ENCODE measurements at regions not wholly inside any gene's neighbourhood (a gene's known extent, or its start where the extent isn't known, plus 50 kb on each side); places are given as distances from the start of the nearest gene placed in this dataset.
"Not testable (repeated sequence)": the region's sequence is repeated elsewhere in the genome, so short reads cannot be mapped to it uniquely, and the experiment has no call there.

- no peak overlapping the region for H3K27ac Mint-ChIP-seq (ENCODE audit: unreplicated experiment)
- TF ChIP-seq, protein P1, sequence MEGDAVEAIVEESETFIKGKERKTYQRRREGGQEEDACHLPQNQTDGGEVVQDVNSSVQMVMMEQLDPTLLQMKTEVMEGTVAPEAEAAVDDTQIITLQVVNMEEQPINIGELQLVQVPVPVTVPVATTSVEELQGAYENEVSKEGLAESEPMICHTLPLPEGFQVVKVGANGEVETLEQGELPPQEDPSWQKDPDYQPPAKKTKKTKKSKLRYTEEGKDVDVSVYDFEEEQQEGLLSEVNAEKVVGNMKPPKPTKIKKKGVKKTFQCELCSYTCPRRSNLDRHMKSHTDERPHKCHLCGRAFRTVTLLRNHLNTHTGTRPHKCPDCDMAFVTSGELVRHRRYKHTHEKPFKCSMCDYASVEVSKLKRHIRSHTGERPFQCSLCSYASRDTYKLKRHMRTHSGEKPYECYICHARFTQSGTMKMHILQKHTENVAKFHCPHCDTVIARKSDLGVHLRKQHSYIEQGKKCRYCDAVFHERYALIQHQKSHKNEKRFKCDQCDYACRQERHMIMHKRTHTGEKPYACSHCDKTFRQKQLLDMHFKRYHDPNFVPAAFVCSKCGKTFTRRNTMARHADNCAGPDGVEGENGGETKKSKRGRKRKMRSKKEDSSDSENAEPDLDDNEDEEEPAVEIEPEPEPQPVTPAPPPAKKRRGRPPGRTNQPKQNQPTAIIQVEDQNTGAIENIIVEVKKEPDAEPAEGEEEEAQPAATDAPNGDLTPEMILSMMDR (IDR thresholded peaks at IDR 0.05): no peak
- no peaks in the 10 kb centered on the region for H3K27me3 Mint-ChIP-seq (ENCODE audit: low read depth)
- H3K36me3 Mint-ChIP-seq (ENCODE audit: low read depth): no peaks in the 10 kb centered on the region
- H3K4me3 Mint-ChIP-seq (ENCODE audit: unreplicated experiment): no peak overlapping the region
- H3K4me1 Mint-ChIP-seq (ENCODE audit: low read depth): no peaks in the 10 kb centered on the region
- no peaks in the 10 kb centered on the region for H3K9me3 Mint-ChIP-seq (ENCODE audit: low read depth)
- DNase-seq (ENCODE audit: low spot score): no peak
These were observed 95.4 kb downstream of the ALG10B start for GRCh38 chr12:38411946-38412345.

- peaks cover 20% of the 10 kb centered on the region for H3K9me3 Mint-ChIP-seq (ENCODE audit: low read depth)
- no peak for DNase-seq (ENCODE audit: low spot score)
- no peak overlapping the region for H3K27ac Mint-ChIP-seq (ENCODE audit: unreplicated experiment)
- H3K4me3 Mint-ChIP-seq (ENCODE audit: unreplicated experiment): no peak overlapping the region
- no peaks in the 10 kb centered on the region for H3K4me1 Mint-ChIP-seq (ENCODE audit: low read depth)
- H3K36me3 Mint-ChIP-seq (ENCODE audit: low read depth): no peaks in the 10 kb centered on the region
- no peaks in the 10 kb centered on the region for H3K27me3 Mint-ChIP-seq (ENCODE audit: low read depth)
- TF ChIP-seq, protein P1 (IDR thresholded peaks at IDR 0.05): no peak
These were observed 100.5 kb downstream of the ALG10B start for GRCh38 chr12:38417101-38417500.

DNA sequence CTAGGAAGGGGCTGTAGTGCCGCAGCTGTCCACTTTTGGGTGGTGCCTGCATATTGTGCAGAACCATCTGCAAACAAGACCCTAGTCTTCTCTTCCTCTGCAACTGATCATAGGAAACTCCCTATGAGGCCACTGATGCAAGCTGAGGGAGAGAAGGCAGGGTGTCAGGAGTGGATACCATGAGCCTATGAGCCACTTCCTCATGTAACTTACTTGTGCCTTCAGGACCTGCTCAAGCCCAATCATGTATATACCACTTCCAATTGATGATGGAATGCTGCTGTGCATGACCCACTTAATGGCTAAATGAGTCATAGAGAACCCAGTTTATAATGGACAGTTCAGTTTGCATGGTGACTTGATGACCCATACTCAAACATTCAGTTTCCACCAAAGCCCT, 107.9 kb downstream of the ALG10B start:
- Mint-ChIP-seq H3K27me3 (ENCODE audit: low read depth) (no peaks in the 10 kb centered on the region), H3K36me3 (ENCODE audit: low read depth) (no peaks in the 10 kb centered on the region), H3K27ac (ENCODE audit: unreplicated experiment) (no peak overlapping the region), H3K9me3 (ENCODE audit: low read depth) (peaks cover 28% of the 10 kb centered on the region), H3K4me1 (ENCODE audit: low read depth) (no peaks in the 10 kb centered on the region), H3K4me3 (ENCODE audit: unreplicated experiment) (no peak overlapping the region)
- TF ChIP-seq, protein P1 (IDR thresholded peaks at IDR 0.05): no peak
- DNase-seq (ENCODE audit: low spot score): no peak

DNA sequence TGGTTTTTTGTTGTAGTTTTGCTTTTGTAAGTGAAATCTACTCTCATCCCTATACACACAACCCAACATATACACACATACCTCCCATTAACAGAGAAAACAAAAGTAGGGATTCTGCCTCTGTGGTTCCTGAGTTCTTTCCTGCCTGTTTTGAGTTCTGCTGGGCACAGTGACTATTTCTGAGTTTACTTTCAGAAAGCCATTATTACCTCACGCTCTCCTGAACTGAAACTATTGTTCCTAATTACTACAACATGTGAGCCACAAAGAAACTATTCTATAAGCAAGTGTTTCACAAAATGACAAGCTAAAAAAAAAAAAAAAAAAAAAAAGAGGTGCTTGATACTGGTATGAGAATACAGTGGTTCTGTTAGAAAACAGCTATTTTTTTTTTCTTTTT, 110.9 kb downstream of the ALG10B start:
- H3K27ac Mint-ChIP-seq (ENCODE audit: unreplicated experiment): no peak overlapping the region
- no peaks in the 10 kb centered on the region for H3K4me1 Mint-ChIP-seq (ENCODE audit: low read depth)
- peaks cover 4% of the 10 kb centered on the region for H3K9me3 Mint-ChIP-seq (ENCODE audit: low read depth)
- TF ChIP-seq, protein P1 (IDR thresholded peaks at IDR 0.05): no peak
- H3K36me3 Mint-ChIP-seq (ENCODE audit: low read depth): no peaks in the 10 kb centered on the region
- H3K27me3 Mint-ChIP-seq (ENCODE audit: low read depth): no peaks in the 10 kb centered on the region
- DNase-seq (ENCODE audit: low spot score): no peak
- H3K4me3 Mint-ChIP-seq (ENCODE audit: unreplicated experiment): no peak overlapping the region

DNA sequence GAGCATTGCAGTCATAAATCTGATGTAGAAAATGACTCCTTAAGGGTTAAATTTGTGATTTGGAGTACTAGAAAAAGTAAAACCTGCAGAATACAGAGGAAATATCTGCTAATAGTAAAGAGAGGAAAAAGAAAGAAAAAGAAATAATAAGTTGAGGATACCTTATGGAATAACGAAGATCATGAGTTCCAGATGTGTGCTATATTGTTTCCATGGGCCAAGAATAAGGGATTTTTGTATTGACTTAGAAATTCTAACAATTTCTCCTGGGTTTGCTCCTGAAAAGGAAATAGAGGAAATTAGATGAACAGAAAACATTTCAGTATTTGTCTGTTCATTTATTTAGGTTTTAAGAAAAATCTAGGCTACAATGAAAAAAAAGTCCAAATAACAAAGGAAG, 115.3 kb downstream of the ALG10B start:
- Mint-ChIP-seq H3K4me3 (ENCODE audit: unreplicated experiment) (no peak overlapping the region), H3K27me3 (ENCODE audit: low read depth) (no peaks in the 10 kb centered on the region), H3K36me3 (ENCODE audit: low read depth) (no peaks in the 10 kb centered on the region), H3K9me3 (ENCODE audit: low read depth) (peaks cover 9% of the 10 kb centered on the region), H3K4me1 (ENCODE audit: low read depth) (no peaks in the 10 kb centered on the region), H3K27ac (ENCODE audit: unreplicated experiment) (no peak overlapping the region)
- no peak for DNase-seq (ENCODE audit: low spot score)
- TF ChIP-seq, protein P1 (IDR thresholded peaks at IDR 0.05): no peak

DNA sequence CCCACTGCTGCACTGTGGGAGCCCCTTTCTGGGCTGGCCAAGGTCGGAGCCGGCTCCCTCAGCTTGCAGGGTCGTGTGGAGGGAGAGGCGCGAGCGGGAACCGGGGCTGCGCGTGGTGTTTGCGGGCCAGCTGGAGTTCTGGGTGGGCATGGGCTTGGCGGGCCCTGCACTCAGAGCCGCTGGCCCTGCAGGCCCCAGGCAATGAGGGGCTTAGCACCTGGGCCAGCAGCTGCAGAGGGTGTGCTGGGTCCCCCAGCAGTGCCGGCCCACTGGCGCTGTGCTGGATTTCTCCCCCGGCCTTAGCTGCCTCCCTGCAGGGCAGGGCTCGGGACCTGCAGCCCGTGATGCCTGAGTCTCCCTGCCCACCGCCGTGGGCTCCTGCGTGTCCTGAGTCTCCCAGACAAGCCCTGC, 125.3 kb downstream of the ALG10B start:
- H3K4me3 Mint-ChIP-seq (ENCODE audit: unreplicated experiment); H3K36me3 Mint-ChIP-seq (ENCODE audit: low read depth); H3K4me1 Mint-ChIP-seq (ENCODE audit: low read depth); H3K27me3 Mint-ChIP-seq (ENCODE audit: low read depth); H3K9me3 Mint-ChIP-seq (ENCODE audit: low read depth); H3K27ac Mint-ChIP-seq (ENCODE audit: unreplicated experiment); DNase-seq (ENCODE audit: low spot score): not testable (repeated sequence)

Measured in chondrocyte (in vitro differentiated cells).